Kidney tubule cell (primary cell): ENCODE measurements at regions not wholly inside any gene's neighbourhood (a gene's known extent, or its start where the extent isn't known, plus 50 kb on each side); places are given as distances from the start of the nearest gene placed in this dataset.
"Not testable (repeated sequence)": the region's sequence is repeated elsewhere in the genome, so short reads cannot be mapped to it uniquely, and the experiment has no call there.

Experiments used
- DNase-seq: peaks from one replicate; pipeline ENCODE4 v3.0.0-alpha.2; 2018; ENCODE audit warnings: low spot score

DNA sequence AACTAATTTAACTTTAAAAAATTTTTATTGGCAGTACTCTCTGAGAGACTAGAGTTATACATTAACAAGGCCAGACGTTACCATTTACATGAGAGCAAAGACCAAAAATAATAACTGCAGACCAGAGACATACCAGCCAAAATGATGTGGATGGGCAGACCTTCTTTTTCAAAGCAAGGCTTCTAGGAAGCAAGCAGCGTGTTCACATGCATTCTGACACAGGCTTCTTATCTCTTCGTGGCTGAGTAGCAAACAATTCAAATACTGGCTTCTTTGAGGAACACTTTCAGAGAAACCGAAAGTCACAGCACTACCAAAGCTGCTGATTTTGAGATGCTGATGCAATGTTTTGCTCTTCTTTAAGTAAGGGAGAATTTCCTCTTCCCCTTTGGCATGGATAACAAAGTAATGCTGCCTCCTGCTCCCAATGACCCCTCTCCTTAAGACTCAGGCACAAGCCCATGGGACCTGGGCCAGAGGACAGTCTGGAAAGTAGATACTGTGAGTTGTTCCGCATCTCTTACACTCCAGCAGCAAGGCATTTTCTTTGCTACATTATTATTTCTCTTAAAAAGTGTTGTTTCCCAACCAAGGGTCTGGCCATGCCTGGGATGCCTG lies 181.9 kb downstream of the MREG start:
- DNase-seq: peak; percentile 53

GRCh38 chr2:215830304-215830703 lies 183.0 kb downstream of the MREG start:
- DNase-seq: peak; percentile 77

DNA sequence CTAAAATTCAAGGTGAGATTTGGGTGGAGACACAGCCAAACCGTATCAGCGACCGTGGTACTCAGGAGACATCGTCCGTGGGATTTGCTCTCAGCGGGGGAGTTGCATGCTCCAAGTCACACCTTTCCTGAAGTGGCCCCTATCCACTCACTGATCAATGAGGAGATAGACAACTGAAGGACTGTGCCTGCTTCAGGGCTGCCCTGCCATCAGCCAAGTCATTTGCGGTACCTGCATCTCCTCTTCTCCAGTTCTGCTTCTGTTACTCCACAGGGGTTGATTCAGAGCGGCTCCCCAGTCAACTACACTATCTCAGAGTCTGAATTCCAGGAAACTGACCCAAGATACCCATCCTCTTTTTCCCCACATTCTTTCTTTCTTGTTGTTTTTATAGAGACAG lies 184.1 kb downstream of the MREG start:
- DNase-seq: no peak

GRCh38 chr2:215828528-215829184 lies 184.7 kb downstream of the MREG start:
- peak; percentile 73 for DNase-seq

- DNase-seq: no peak
Measured at GRCh38 chr2:215826838-215827441, 186.4 kb downstream of the MREG start.

DNA sequence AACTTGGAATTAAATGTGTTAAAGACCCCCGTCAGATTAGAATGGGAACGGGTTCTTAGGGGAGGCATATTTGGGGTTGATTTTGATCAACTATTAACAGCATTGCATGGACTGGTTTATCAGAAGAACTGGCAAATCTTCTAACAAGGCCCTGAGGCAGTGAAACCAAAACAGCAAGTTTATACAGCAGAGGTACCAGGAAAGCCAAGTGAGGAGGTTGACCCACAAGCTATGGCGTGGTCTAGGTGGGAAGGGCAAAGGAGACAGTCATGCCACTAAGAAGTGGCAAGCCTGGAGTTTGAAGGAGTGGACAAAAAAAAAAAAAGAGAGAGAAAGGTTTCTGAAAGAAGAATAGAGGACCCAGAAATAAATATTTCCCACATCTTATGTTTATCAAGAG lies 187.0 kb downstream of the MREG start:
- no peak for DNase-seq

DNA sequence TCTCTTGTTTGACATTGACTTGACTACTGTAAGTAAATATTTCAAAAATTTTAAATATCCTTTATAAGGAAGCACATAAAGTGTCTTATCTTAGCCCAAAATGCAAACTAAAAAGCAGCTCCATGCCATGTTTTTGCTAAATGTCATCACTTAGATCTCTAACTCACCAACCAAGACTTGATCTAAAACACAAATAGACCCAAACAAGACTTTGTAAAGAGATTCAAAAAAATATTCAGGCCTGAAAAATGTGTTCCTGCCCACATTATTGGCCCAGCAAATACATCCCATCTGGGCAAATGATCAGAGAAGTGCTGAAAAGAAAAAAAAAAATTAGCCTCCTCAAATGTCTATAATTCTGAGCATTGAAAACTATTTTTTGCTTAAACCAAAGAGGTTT lies 187.6 kb downstream of the MREG start:
- DNase-seq: no peak

DNA sequence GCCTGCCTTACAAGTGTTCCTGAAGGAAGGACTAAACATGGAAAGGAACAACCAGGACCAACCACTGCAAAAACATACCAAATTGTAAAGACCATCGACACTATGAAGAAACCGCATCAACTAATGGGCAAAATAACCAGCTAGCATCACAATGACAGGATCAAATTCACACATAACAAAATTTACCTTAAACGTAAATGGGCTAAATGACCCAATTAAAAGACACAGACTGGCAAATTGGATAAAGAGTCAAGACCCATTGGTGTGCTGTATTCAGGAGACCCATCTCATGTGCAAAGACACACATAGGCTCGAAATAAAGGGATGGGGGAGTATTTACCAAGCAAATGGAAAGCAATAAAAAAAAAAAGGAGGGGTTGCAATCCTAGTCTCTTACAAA lies 192.1 kb downstream of the MREG start:
- not testable (repeated sequence) for DNase-seq

- not testable (repeated sequence) for DNase-seq
Measured at GRCh38 chr2:215819713-215820112, 193.6 kb downstream of the MREG start.

DNA sequence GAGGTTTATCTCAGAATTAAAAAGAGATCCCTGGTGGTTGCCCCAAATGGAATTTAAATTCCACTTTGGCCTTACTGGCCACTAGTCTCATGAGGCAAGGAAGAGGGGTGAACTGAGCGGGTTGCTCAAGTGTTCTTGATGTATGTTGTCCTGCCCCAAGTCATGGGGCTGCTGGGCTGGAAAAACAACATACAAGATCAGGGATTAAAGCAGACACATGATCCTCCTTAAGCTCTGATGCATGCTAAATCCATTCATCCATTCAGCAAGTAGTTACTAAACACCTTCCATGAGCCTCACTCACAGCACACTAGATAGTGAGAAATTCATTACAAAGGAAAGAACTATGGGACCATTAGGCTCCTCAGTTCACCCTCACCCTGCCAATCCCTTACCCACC lies 196.3 kb downstream of the MREG start:
- peak; percentile 31 for DNase-seq

- DNase-seq: no peak
Measured at GRCh38 chr2:215816424-215816823, 196.9 kb downstream of the MREG start.

DNA sequence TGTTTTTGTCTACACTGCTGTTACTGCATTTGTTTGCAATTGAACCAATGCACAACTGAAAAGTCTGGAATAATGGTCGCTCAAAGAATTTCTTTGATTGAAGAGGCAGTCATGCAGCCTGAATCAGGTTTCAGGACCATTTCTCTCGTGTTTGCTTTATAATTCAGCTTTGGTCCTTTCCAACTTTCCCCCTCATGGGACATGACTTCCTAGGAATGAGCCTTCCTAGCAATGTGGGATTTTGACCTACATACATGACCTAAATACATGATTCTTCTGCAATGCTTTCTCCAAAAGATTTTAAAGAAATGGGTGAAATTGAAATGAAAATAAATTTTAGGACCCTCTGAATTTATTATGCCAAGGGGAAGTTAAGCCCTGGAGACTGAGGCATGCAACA lies 197.4 kb downstream of the MREG start:
- DNase-seq: no peak

DNA sequence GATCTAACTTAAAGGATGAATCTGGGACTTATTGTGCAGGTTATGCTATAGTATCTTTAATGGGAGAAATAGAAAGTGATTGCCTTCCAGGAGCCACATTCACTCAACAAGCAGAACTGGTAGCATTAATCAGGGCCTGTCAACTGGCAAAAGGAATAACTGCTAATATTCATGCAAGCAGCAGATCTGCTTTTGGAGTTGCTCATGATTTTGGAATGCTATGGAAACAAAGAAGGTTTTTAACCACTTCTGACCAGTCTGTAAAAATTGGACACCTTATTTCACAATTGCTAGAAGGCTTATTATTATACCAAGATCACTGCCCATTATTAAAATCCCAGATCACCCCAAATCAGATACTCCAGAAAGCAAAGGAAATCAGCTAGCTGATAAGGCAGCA lies 200.4 kb downstream of the MREG start:
- DNase-seq: peak; percentile 35

GRCh38 chr2:215811409-215812345 lies 201.7 kb downstream of the MREG start:
- no peak for DNase-seq

GRCh38 chr2:215811003-215811402 lies 202.3 kb downstream of the MREG start:
- no peak for DNase-seq

- no peak for DNase-seq
Measured at GRCh38 chr2:215808996-215809395, 204.4 kb downstream of the MREG start.

GRCh38 chr2:215808194-215808593 lies 205.2 kb downstream of the MREG start:
- DNase-seq: no peak

- DNase-seq: no peak
Measured at GRCh38 chr2:215805493-215805892, 207.9 kb downstream of the MREG start.

DNA sequence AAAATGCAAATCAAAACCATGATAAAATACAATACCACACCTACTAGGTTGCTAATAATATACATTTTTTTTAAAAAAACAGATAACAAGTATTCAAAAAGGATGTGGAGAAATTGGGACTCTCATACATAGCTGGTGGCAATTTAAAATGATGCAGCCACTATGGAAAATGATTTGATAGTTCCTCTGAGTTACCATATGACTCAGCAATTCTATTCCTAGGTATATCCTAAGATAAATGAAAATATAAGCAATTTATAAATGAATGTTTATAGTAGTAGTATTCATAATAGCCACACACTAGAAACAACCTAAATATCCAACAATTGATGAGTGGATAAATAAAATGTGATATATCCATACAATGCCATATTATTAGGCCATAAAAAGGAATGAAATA lies 210.2 kb downstream of the MREG start:
- DNase-seq: no peak

- DNase-seq: peak; percentile 49
Measured at GRCh38 chr2:215799194-215799593, 214.2 kb downstream of the MREG start.

- no peak for DNase-seq
Measured at GRCh38 chr2:215797676-215798075, 215.7 kb downstream of the MREG start.

- peak; percentile 89 for DNase-seq
Measured at GRCh38 chr2:215796140-215796855, 217.1 kb downstream of the MREG start.
